C4-2B (cell line): ENCODE measurements at regions not wholly inside any gene's neighbourhood (a gene's known extent, or its start where the extent isn't known, plus 50 kb on each side); places are given as distances from the start of the nearest gene placed in this dataset.

Source experiments
- ZFX ChIP-seq: fragments of 450-650 bp; IDR thresholded peaks from 2 replicates; pipeline ENCODE4 v1.6.1; 2017
- TF ChIP-seq, protein P1 (sequence below): fragments of 450-650 bp; conservative IDR thresholded peaks from 2 replicates; pipeline ENCODE4 v1.5.1; 2017; ENCODE audit warnings: mild to moderate bottlenecking

DNA sequence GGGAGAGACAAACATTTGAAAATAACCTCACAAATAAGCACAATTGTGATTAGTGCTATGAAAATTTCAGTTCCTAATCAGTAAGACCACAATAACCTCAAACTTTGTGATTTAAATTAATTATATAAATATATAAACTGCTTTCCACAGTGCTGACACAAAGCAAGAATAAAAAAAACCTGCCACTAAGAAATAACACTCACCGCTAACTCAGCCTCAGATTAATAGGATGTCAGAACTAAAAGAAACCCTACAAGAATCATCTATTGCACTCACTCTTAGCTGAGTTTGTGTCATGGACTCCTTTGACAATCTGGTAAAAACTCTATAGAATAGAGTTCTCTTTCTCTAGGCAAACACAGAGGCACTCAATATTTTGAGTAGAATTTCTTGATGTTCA lies 68.4 kb downstream of the SLC41A2 start:
- TF ChIP-seq, protein P1, sequence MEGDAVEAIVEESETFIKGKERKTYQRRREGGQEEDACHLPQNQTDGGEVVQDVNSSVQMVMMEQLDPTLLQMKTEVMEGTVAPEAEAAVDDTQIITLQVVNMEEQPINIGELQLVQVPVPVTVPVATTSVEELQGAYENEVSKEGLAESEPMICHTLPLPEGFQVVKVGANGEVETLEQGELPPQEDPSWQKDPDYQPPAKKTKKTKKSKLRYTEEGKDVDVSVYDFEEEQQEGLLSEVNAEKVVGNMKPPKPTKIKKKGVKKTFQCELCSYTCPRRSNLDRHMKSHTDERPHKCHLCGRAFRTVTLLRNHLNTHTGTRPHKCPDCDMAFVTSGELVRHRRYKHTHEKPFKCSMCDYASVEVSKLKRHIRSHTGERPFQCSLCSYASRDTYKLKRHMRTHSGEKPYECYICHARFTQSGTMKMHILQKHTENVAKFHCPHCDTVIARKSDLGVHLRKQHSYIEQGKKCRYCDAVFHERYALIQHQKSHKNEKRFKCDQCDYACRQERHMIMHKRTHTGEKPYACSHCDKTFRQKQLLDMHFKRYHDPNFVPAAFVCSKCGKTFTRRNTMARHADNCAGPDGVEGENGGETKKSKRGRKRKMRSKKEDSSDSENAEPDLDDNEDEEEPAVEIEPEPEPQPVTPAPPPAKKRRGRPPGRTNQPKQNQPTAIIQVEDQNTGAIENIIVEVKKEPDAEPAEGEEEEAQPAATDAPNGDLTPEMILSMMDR, result no peak
- no peak for TF ChIP-seq ZFX
